GM12878 (cell line): ENCODE measurements at regions not wholly inside any gene's neighbourhood (a gene's known extent, or its start where the extent isn't known, plus 50 kb on each side); places are given as distances from the start of the nearest gene placed in this dataset.

Experiments
- ATAC-seq: fragments of 200-7000 bp; cut with Tn5 transposase; 3 replicates; pipeline ENCODE4 v1.9.1; 2020; ENCODE audit warnings: mild to moderate bottlenecking, moderate library complexity
- BruUV-seq: library from RNA; stranded (reverse); fragments of 400-500 nt; replicated peaks from 2 replicates; lab custom pipeline; 2021; lab: Mats Ljungman, UMichigan
- CTCF ChIA-PET: fragments of 300-600 bp; sonication (Branson Sonifier 250); formaldehyde crosslinking; extraction: SDS; loops from one replicate; lab custom pipeline; 2021; ENCODE audit warnings: inconsistent platforms; lab: Yijun Ruan, JAX
- POLR2A ChIA-PET: fragments of 350-600 bp; formaldehyde crosslinking; extraction: SDS; loops from one replicate; lab custom pipeline; 2021; ENCODE audit warnings: inconsistent platforms; lab: Charles Lee
- RAD21 ChIA-PET: fragments of 300-600 bp; sonication (Branson Sonifier 250); formaldehyde crosslinking; loops from one replicate; lab custom pipeline; 2023; ENCODE audit warnings: antibody characterized with exemption; ENCODE audit not compliant: unreplicated experiment; lab: Charles Lee
- SMC1A ChIA-PET: fragments of 300-600 bp; sonication (Branson Sonifier 250); formaldehyde crosslinking; loops from one replicate; lab custom pipeline; 2023; ENCODE audit not compliant: unreplicated experiment, uncharacterized antibody; lab: Charles Lee
- DNase-seq: peaks from one replicate; pipeline ENCODE4 v3.0.0-alpha.2; 2011; ENCODE audit warnings: low read depth, low spot score
- FAIRE-seq: peaks from 3 replicates; lab custom pipeline; 2011; peaks lifted over from hg19 to GRCh38; lab: Jason Lieb, UNC
- H2AFZ ChIP-seq: 2 replicates; pipeline ENCODE4 v1.6.0; 2011; ENCODE audit warnings: low read depth, low read length, control low read depth; ENCODE audit not compliant: control insufficient read depth
- H3K27ac ChIP-seq: 2 replicates; pipeline ENCODE4 v1.5.1; 2011; ENCODE audit warnings: control low read depth; ENCODE audit not compliant: control insufficient read depth, insufficient read depth
- H3K27me3 ChIP-seq, 2 experiments: replicated peaks in 1 of 2; 2 replicates each; pipeline versions ENCODE4 v1.6.0 to v1.6.1; 2011; ENCODE audit warnings: low read length in 1 of 2; ENCODE audit not compliant: control insufficient read depth in 2 of 2, insufficient read depth in 2 of 2
- H3K36me3 ChIP-seq, 2 experiments: 2 replicates each; pipeline ENCODE4 v1.5.1; 2011; ENCODE audit warnings: low read length in 1 of 2; ENCODE audit not compliant: control insufficient read depth in 2 of 2, insufficient read depth in 2 of 2
- H3K4me1 ChIP-seq: 2 replicates; pipeline ENCODE4 v1.6.1; 2011; ENCODE audit warnings: mild to moderate bottlenecking, low read length, moderate library complexity, mixed read lengths; ENCODE audit not compliant: control insufficient read depth, insufficient read depth
- H3K4me2 ChIP-seq: 2 replicates; pipeline ENCODE4 v1.6.0; 2011; ENCODE audit warnings: control low read depth; ENCODE audit not compliant: control insufficient read depth, insufficient read depth
- H3K4me3 ChIP-seq: fragments of 200-600 bp; sonication (generic); 2 replicates; pipeline ENCODE4 v1.5.1; 2016
- H3K79me2 ChIP-seq: 2 replicates; pipeline ENCODE4 v1.6.0; 2011; ENCODE audit warnings: low read length; ENCODE audit not compliant: control insufficient read depth, insufficient read depth
- H3K9ac ChIP-seq: 2 replicates; pipeline ENCODE4 v1.8.0; 2011; ENCODE audit warnings: low read length, control low read depth, mixed read lengths; ENCODE audit not compliant: control insufficient read depth, insufficient read depth
- H3K9me3 ChIP-seq: replicated peaks from 3 replicates; pipeline ENCODE4 v1.5.1; 2011; ENCODE audit warnings: mild to moderate bottlenecking, low read length; ENCODE audit not compliant: control insufficient read depth, insufficient read depth
- H4K20me1 ChIP-seq: 2 replicates; pipeline ENCODE4 v1.6.0; 2011; ENCODE audit not compliant: control insufficient read depth, insufficient read depth
- BACH1 ChIP-seq: fragments of 450-650 bp; IDR thresholded peaks from 2 replicates; pipeline ENCODE4 v1.6.1; 2017; ENCODE audit warnings: mild to moderate bottlenecking, borderline replicate concordance
- CHD1 ChIP-seq: IDR thresholded peaks from 2 replicates; pipeline ENCODE4 v1.6.1; 2012; ENCODE audit warnings: low read depth, low read length, improper control_type of control experiment
- CHD2 ChIP-seq: IDR thresholded peaks from 2 replicates; pipeline ENCODE4 v1.6.1; 2011; ENCODE audit warnings: low read depth, low read length, improper control_type of control experiment, borderline replicate concordance
- FOXM1 ChIP-seq: IDR thresholded peaks from 2 replicates; pipeline ENCODE4 v1.6.1; 2012; ENCODE audit warnings: low read depth, mild to moderate bottlenecking, inconsistent platforms, low read length, moderate library complexity
- NRF1 ChIP-seq: conservative IDR thresholded peaks from 2 replicates; pipeline ENCODE4 v1.6.1; 2011; ENCODE audit warnings: mild to moderate bottlenecking, low read depth, low read length, improper control_type of control experiment
- RAD21 ChIP-seq: IDR thresholded peaks from 2 replicates; pipeline ENCODE4 v1.6.1; 2011; ENCODE audit warnings: mild to moderate bottlenecking, low read depth, low read length, moderate library complexity; ENCODE audit not compliant: insufficient read depth
- RB1 ChIP-seq: fragments of 450-650 bp; formaldehyde crosslinking; IDR thresholded peaks from 2 replicates; pipeline ENCODE4 v1.6.1; 2017; ENCODE audit warnings: mild to moderate bottlenecking, borderline replicate concordance
- RCOR1 ChIP-seq: conservative IDR thresholded peaks from 2 replicates; pipeline ENCODE4 v1.6.1; 2012; ENCODE audit warnings: low read depth, low read length, improper control_type of control experiment
- SP1 ChIP-seq: IDR thresholded peaks from one replicate; pipeline ENCODE4 v1.6.1; 2011; ENCODE audit warnings: low read depth, low read length
- ZNF274 ChIP-seq: IDR thresholded peaks from one replicate; pipeline ENCODE4 v1.8.0; 2011; ENCODE audit not compliant: insufficient read length, insufficient read depth
- WGBS: methylation state at CpG from one replicate; pipeline ENCODE4 v1.1.6; 2016; ENCODE audit warnings: low lambda C conversion rate; ENCODE audit not compliant: insufficient replicate concordance, insufficient coverage; ENCODE audit errors: missing lambda C conversion rate; 5-methylcytosine and 5-hydroxymethylcytosine counted together
- in situ Hi-C: fragments of 300-500 bp; cut with MboI; formaldehyde crosslinking; loops from 9 replicates; pipeline ENCODE4 v1.14.3; 2018; ENCODE audit warnings: mixed read lengths
- intact Hi-C: fragments of 100-400 bp; cut with micrococcal nuclease; formaldehyde crosslinking; loops from one replicate; pipeline ENCODE4 v1.14.2; 2022; ENCODE audit not compliant: unreplicated experiment
- TF ChIP-seq, protein P1 (sequence below): fragments of 450-650 bp; IDR thresholded peaks from 2 replicates; pipeline ENCODE4 v1.6.1; 2017; ENCODE audit warnings: mild to moderate bottlenecking, moderate library complexity
- TF ChIP-seq, protein P2 (sequence below): fragments of 450-650 bp; IDR thresholded peaks from 2 replicates; pipeline ENCODE4 v1.6.1; 2017; ENCODE audit warnings: mild to moderate bottlenecking
- TF ChIP-seq, protein P3 (sequence below), 3 experiments: IDR thresholded peaks in 2 of 3; conservative IDR thresholded peaks in 1 of 3; 2 replicates each; pipeline ENCODE4 v1.5.1; 2011; ENCODE audit warnings: low read depth in 3 of 3, low read length in 3 of 3, mild to moderate bottlenecking in 3 of 3, control low read depth in 2 of 3, moderate library complexity in 2 of 3, inconsistent platforms in 1 of 3, mixed read lengths in 1 of 3; ENCODE audit not compliant: control insufficient read depth in 2 of 3, insufficient read depth in 1 of 3; ENCODE audit errors: extremely low read depth in 1 of 3
- TF ChIP-seq, protein P4 (sequence below): IDR thresholded peaks from 2 replicates; pipeline ENCODE4 v1.6.1; 2011; ENCODE audit warnings: borderline replicate concordance, low read depth, mild to moderate bottlenecking, moderate library complexity, mixed read lengths, low read length; ENCODE audit not compliant: insufficient read depth; ENCODE audit errors: extremely low read length

DNA sequence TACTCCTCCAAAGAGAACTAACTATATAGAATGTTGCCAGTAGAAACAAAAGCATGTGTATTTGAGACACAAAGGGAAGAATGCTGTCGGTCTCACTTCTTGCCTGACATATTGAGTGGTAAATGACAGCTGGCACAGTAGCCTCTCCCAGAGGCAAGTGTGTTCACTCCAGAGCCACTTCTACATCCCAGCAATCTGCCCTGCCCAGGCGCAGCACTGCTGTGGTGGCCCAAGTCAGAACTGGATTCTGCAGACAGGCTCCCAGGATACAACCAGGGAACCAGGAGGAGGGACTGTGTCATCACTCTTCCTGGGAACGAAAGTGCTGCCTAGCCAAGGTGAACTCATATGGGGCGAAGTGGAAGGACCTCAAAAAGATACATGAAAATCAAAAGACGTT is 103.2 kb upstream of the ARMC2 start (continued):
- TF ChIP-seq NRF1 (no peak), CHD2 (no peak), SP1 (no peak), RAD21 (no peak), FOXM1 (no peak)
- TF ChIP-seq, protein P1, sequence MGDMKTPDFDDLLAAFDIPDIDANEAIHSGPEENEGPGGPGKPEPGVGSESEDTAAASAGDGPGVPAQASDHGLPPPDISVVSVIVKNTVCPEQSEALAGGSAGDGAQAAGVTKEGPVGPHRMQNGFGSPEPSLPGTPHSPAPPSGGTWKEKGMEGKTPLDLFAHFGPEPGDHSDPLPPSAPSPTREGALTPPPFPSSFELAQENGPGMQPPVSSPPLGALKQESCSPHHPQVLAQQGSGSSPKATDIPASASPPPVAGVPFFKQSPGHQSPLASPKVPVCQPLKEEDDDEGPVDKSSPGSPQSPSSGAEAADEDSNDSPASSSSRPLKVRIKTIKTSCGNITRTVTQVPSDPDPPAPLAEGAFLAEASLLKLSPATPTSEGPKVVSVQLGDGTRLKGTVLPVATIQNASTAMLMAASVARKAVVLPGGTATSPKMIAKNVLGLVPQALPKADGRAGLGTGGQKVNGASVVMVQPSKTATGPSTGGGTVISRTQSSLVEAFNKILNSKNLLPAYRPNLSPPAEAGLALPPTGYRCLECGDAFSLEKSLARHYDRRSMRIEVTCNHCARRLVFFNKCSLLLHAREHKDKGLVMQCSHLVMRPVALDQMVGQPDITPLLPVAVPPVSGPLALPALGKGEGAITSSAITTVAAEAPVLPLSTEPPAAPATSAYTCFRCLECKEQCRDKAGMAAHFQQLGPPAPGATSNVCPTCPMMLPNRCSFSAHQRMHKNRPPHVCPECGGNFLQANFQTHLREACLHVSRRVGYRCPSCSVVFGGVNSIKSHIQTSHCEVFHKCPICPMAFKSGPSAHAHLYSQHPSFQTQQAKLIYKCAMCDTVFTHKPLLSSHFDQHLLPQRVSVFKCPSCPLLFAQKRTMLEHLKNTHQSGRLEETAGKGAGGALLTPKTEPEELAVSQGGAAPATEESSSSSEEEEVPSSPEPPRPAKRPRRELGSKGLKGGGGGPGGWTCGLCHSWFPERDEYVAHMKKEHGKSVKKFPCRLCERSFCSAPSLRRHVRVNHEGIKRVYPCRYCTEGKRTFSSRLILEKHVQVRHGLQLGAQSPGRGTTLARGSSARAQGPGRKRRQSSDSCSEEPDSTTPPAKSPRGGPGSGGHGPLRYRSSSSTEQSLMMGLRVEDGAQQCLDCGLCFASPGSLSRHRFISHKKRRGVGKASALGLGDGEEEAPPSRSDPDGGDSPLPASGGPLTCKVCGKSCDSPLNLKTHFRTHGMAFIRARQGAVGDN = no peak

DNA sequence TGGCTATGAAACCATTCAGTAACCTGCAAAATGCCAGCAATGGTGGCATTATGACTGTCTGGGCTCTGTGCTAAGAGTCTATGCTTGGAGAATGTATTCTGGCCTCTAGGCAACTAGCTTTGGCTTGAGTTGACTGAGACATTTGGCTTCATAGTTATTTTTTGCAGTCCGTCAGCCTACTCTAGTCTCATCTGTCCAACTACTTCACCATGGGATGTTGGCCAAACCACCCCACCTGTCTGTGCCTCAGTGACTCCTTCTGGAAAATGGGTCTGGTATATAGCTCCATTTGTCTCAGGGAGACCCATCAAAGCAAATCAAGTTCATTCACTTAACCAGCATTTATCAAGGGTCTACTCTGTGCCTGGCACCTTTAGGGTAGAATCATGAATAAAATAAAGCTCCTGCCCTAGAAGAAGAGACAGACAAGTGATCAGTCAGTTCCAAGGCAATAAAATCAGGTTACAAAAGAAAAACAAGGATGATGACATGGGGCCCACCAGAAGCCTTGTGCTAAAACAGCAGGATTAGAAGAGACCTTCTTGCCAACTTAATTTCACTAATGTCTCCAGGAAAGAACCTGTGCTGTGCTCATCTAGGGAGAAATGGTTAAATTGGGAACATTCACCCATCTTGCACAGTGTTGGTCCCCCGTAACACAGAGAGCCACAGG is 102.4 kb upstream of the ARMC2 start:
- ATAC-seq (no peak), FAIRE-seq (no peak), DNase-seq (no peak)
- no peaks in the 10 kb centered on the region for H3K36me3 ChIP-seq
- H2AFZ ChIP-seq = no peak overlapping the region
- H3K27me3 ChIP-seq = peaks cover 5 to 13% of the 10 kb centered on the region in 2 experiments
- WGBS = 12% methylated on average over 2 of the region's 2 CpGs
- no peak overlapping the region for H3K4me3 ChIP-seq
- H3K9me3 ChIP-seq = no peaks in the 10 kb centered on the region
- ChIA-PET CTCF (no interaction called here), SMC1A (no interaction called here), RAD21 (no interaction called here), POLR2A (no interaction called here)
- intact Hi-C loops (no loop called here), in situ Hi-C loops (no loop called here)
- H4K20me1 ChIP-seq = no peaks in the 10 kb centered on the region
- H3K4me2 ChIP-seq = no peak overlapping the region
- H3K27ac ChIP-seq = no peak overlapping the region
- BruUV-seq = no TSS peak
- no peaks in the 10 kb centered on the region for H3K4me1 ChIP-seq
- H3K9ac ChIP-seq = no peak overlapping the region
- H3K79me2 ChIP-seq = no peaks in the 10 kb centered on the region
- no peak for TF ChIP-seq CHD1
- TF ChIP-seq RB1 = no peak
- TF ChIP-seq, protein P2, sequence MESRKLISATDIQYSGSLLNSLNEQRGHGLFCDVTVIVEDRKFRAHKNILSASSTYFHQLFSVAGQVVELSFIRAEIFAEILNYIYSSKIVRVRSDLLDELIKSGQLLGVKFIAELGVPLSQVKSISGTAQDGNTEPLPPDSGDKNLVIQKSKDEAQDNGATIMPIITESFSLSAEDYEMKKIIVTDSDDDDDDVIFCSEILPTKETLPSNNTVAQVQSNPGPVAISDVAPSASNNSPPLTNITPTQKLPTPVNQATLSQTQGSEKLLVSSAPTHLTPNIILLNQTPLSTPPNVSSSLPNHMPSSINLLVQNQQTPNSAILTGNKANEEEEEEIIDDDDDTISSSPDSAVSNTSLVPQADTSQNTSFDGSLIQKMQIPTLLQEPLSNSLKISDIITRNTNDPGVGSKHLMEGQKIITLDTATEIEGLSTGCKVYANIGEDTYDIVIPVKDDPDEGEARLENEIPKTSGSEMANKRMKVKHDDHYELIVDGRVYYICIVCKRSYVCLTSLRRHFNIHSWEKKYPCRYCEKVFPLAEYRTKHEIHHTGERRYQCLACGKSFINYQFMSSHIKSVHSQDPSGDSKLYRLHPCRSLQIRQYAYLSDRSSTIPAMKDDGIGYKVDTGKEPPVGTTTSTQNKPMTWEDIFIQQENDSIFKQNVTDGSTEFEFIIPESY = no peak
- TF ChIP-seq, protein P3, sequence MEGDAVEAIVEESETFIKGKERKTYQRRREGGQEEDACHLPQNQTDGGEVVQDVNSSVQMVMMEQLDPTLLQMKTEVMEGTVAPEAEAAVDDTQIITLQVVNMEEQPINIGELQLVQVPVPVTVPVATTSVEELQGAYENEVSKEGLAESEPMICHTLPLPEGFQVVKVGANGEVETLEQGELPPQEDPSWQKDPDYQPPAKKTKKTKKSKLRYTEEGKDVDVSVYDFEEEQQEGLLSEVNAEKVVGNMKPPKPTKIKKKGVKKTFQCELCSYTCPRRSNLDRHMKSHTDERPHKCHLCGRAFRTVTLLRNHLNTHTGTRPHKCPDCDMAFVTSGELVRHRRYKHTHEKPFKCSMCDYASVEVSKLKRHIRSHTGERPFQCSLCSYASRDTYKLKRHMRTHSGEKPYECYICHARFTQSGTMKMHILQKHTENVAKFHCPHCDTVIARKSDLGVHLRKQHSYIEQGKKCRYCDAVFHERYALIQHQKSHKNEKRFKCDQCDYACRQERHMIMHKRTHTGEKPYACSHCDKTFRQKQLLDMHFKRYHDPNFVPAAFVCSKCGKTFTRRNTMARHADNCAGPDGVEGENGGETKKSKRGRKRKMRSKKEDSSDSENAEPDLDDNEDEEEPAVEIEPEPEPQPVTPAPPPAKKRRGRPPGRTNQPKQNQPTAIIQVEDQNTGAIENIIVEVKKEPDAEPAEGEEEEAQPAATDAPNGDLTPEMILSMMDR (IDR thresholded peaks at IDR 0.05 in 2 of 3, conservative IDR thresholded peaks at IDR 0.05 in 1 of 3; ENCODE audit: control insufficient read depth in 2 of 3, extremely low read depth in 1 of 3, insufficient read depth in 1 of 3, low read depth in 3 of 3, low read length in 3 of 3) = no peak
- no peak for TF ChIP-seq ZNF274
- no peak for TF ChIP-seq BACH1
- no peak for TF ChIP-seq RCOR1
- TF ChIP-seq, protein P4, sequence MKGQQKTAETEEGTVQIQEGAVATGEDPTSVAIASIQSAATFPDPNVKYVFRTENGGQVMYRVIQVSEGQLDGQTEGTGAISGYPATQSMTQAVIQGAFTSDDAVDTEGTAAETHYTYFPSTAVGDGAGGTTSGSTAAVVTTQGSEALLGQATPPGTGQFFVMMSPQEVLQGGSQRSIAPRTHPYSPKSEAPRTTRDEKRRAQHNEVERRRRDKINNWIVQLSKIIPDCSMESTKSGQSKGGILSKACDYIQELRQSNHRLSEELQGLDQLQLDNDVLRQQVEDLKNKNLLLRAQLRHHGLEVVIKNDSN = no peak
